GM04503 (cell line): ENCODE measurements at regions not wholly inside any gene's neighbourhood (a gene's known extent, or its start where the extent isn't known, plus 50 kb on each side); places are given as distances from the start of the nearest gene placed in this dataset.
"Not testable (repeated sequence)": the region's sequence is repeated elsewhere in the genome, so short reads cannot be mapped to it uniquely, and the experiment has no call there.

Source experiments
- DNase-seq: peaks from one replicate; pipeline ENCODE4 v3.0.0-alpha.2; 2012; ENCODE audit warnings: low read depth

- no peak for DNase-seq
Observed at GRCh38 chr2:128613876-128614275, 295.2 kb upstream of the HS6ST1 start.

- DNase-seq: not testable (repeated sequence)
Observed at GRCh38 chr2:128614907-128615306, 296.2 kb upstream of the HS6ST1 start.

- DNase-seq: no peak
Observed at GRCh38 chr2:128615571-128615970, 296.9 kb upstream of the HS6ST1 start.

- DNase-seq: no peak
Observed at GRCh38 chr2:128617029-128617590, 298.4 kb upstream of the HS6ST1 start.

GRCh38 chr2:128617661-128618060 is 299.0 kb upstream of the HS6ST1 start:
- no peak for DNase-seq

- no peak for DNase-seq
Observed at GRCh38 chr2:128618642-128619041, 300.0 kb upstream of the HS6ST1 start.

GRCh38 chr2:128619471-128620325 is 301.0 kb upstream of the HS6ST1 start:
- DNase-seq: no peak

- no peak for DNase-seq
Observed at GRCh38 chr2:128621074-128621473, 302.4 kb upstream of the HS6ST1 start.

GRCh38 chr2:128622371-128622770 is 303.7 kb upstream of the HS6ST1 start:
- no peak for DNase-seq

- no peak for DNase-seq
Observed at GRCh38 chr2:128622955-128623620, 304.4 kb upstream of the HS6ST1 start.

GRCh38 chr2:128623776-128624761 is 305.4 kb upstream of the HS6ST1 start:
- peak; percentile 65 for DNase-seq

- DNase-seq: no peak
Observed at GRCh38 chr2:128624956-128625355, 306.3 kb upstream of the HS6ST1 start.

- DNase-seq: no peak
Observed at GRCh38 chr2:128625421-128625820, 306.8 kb upstream of the HS6ST1 start.

GRCh38 chr2:128625963-128626759 is 307.5 kb upstream of the HS6ST1 start:
- DNase-seq: no peak

GRCh38 chr2:128626760-128627511 is 308.3 kb upstream of the HS6ST1 start:
- DNase-seq: no peak

GRCh38 chr2:128628206-128628605 is 309.5 kb upstream of the HS6ST1 start:
- no peak for DNase-seq

- no peak for DNase-seq
Observed at GRCh38 chr2:128628996-128629395, 310.3 kb upstream of the HS6ST1 start.

GRCh38 chr2:128630974-128631697 is 312.5 kb upstream of the HS6ST1 start:
- no peak for DNase-seq

GRCh38 chr2:128631698-128632500 is 313.2 kb upstream of the HS6ST1 start:
- DNase-seq: no peak
